HG03378 (cell line): ENCODE measurements at regions not wholly inside any gene's neighbourhood (a gene's known extent, or its start where the extent isn't known, plus 50 kb on each side); places are given as distances from the start of the nearest gene placed in this dataset.
"Not testable (repeated sequence)": the region's sequence is repeated elsewhere in the genome, so short reads cannot be mapped to it uniquely, and the experiment has no call there.

Experiments used
- ATAC-seq: cut with Tn5 transposase; IDR thresholded peaks from one replicate; pipeline ENCODE4 v1.9.1; 2021; ENCODE audit warnings: mild to moderate bottlenecking, moderate library complexity; ENCODE audit not compliant: unreplicated experiment

DNA sequence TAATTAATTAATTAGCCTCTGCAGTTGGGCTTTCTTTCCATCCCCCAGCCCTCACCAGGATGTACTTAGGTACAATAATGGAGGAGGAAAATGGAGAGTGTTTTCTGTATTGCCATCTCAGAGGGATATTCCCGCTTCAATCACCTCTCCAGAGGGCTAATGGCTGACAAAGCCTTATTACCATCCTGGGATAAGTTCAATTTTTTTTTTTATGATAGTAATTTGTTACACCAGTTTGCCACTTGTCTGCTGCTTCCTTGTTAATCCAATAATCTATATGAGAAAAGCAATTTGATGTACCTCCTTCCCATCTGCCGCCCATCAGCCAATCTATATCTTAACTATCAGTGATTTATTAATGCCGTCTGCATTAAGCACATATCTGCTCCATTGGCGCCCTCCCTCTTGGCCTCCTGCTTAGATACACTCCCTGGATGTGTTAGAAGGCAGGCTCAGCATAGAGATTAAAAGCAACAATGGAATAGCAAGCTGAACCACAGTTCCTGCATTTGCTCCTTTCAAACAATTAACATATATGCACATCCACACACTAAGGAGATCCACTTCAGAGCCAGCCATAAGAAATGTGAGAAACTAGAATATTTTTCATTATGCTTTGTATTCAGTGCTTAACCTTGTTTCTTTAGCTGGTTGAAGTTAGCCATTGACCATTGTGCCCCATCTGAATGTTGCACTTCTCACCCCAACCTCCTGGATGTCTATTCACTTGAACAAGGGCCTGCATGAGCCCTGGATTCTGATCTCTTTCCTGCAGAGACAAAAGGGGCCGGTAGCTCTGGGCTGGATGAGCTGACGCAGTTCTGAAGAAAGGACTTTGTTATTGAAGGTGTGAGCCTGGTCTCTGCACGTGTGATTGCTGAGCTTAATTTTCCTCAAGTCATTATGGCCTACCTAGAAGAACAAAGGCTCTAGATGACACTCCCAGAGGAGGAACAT is 237.3 kb upstream of the GAP43 start:
- no peak for ATAC-seq

DNA sequence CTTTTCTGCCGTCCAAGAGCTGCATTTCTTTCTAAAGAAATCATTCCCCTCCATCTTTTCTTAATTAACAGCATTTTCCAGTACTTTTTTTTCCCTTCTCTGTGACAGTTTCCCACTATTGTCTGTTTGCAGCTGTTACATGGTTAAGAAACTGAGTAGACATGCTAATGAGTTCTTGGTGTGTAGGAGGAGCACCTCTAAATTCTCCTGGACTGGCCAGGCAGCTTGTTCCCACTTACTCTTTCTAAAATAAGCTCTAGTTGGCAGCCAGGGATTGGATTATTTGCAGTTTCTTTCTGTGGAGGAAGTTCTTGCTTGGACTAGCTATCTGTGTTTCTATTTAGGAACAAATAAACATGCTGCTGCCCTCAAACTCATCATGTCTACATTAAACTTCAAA is 235.1 kb upstream of the GAP43 start:
- no peak for ATAC-seq

DNA sequence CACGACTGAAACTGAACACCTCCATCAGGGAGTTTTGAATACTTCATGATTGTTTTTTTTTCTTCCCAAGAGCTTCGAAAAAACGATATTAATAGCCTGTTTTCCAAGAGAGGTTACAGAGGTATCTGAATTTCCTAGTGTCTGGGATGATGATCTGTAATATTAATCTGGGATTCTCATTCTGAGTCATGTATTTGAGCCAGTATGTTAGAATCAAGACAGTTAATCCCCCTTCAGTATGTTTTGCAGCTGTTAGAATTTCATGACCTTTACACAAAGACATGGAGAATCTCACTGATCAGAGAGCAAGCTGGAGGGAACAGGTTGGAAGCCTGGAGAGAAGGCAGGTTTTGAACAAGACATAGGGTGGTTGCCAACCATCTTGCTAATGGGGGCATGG is 234.5 kb upstream of the GAP43 start:
- no peak for ATAC-seq

DNA sequence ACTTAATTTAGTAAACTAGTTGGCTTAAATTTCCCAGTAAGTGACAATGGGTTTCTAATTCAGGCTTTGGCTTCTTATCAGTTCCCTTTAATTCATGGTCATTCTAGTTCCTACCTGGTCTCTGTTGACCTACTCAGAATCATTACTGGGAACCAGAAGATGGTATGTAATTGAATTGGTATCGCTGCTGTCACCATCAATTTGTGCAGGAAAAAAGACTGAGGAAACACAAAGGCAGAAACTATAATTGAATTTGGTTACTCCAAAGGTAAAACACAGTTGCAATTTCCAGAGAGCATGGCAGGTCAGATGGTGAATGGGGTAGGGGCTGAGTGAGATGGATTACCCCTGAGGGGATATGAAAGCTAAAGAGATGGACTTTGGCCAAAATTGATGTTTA is 226.5 kb upstream of the GAP43 start:
- no peak for ATAC-seq

DNA sequence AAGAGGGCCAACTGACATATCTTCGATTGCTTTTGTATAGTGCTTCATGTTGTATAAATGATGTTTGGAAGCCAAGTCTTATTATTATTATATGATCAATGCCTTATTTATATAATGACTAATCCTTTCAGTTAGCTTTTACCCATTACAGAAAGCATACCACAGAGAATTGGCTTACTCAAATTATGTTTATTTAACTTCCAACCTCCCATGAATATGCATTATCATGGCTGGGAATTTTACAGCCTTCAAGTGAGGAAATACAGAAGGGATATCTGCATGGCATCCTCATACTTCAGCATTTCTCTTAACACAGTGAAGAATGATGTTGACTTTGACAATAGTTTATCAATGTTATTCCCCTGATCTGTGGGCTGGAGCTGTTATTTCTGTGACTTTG is 225.9 kb upstream of the GAP43 start:
- ATAC-seq, result no peak

DNA sequence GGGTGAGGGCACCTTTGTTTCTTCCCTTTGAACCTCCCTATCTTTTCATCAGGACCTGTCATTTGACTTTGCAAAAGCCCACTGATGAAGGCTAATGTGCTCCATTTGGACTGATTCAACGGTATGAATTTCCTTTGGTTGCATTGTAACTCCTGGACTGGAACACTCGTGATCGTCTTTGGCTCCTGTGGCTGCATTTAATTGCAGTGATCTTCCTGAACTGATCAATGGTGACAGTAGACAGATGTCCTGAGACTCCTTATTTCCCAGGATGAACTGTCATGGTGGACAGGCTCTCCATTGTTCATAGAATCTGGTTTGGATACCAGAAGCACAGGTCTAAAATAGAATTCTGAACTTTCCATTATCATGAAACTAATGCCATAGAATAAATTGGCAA is 224.8 kb upstream of the GAP43 start:
- ATAC-seq, result no peak

DNA sequence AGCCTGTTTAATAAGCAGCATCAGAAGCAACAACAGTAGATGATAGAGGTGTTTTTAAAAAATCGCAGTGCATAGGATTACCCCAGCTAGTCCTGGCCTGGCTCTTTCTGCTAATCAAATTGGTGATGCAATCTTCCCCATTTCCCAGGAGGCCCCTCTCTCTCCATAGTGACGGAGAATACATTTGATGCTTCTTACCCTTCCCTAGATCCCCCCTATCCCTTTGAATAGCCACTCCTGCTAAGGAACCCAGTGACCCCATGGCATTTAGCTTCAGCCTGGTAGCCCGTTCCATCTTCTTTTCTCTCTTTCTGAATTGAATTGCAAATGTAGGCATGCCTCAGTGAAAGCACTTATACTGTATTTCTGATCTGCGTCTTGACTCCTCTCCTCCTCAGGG is 223.6 kb upstream of the GAP43 start:
- no peak for ATAC-seq

DNA sequence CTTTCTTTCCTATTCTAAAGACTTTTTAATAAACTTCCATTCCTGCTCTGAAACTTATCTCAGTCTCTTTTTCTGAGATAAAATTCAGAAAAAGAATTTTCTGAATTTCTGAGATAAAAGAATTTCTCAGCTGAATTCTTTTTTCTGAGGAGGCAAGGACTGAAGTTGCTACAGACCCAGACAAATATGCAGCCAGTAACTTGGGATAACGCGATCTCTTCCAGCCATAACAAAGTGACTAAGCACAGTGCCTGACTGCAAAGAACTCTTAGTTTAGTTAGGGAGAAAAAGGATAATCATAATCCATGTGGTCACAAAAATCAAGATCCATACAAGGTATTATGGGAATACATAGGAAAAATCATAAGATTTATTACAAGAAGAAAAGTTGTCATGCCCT is 222.0 kb upstream of the GAP43 start:
- ATAC-seq, result no peak

DNA sequence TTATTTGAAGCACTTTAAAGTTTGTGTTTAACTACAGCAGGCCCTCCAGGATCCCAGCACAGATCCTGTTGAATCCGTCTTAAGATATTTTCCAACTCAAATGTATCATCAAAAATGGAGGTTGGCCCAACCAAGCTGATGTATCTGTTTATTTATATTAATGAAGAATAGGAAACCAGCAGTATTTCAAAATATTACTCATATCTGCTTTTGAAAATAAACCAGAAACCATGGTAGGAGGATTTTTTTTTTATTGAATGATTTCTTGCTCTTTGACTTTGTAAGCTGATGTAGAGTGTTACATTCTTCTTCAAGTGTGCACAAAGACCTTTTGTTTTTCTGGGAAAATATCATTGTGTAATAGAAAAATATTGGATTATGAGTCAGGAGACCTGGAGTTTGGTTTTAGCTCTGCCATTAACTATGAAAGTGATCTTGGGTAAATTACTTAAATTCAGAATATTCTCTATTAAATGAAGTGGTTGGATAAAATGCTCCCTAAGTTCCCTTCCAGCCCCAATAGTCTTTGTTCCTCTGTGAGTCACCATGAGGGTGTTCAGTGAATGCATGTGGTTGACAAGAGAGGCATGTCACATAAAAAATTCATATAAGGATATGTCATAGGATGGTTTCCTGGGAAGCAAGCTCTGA is 221.3 kb upstream of the GAP43 start:
- ATAC-seq, result no peak

DNA sequence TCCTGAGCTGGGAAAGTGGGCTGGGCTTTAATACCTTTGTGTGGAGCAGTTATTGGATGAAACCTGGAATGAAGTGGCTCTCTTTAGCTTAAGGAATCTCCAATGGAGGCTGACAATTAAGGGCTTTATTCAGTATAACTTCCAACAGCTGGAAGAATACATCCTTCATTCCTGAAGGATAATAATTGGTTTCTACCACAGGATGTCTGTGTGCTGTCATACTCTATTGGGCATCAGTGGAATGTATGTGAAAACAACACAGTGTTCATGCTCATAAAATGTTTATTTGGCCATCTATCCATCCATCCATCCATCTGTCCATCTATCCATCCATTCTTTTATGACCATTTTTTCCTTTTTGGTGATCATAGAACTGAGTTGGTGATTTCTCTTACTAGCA is 220.7 kb upstream of the GAP43 start:
- no peak for ATAC-seq

DNA sequence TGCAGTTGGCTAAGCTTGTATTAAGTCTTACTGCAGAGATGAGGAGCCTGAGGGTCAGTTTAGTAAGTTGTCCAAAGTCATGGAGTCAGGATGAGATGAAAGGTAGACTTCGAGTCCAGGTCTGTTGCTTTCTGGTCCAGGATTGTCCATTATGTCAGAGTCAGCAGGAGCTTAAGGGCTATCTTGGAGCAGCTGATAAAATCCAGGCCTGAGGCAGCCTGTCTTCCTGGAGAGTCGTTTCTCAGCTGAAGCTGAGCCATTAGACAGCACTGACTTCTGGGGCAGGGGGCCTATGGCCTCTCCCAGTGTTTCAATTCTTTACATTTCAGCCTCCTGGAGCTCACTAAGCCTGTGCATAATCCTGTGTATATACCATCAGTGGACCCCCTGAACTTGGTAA is 219.5 kb upstream of the GAP43 start:
- no peak for ATAC-seq

DNA sequence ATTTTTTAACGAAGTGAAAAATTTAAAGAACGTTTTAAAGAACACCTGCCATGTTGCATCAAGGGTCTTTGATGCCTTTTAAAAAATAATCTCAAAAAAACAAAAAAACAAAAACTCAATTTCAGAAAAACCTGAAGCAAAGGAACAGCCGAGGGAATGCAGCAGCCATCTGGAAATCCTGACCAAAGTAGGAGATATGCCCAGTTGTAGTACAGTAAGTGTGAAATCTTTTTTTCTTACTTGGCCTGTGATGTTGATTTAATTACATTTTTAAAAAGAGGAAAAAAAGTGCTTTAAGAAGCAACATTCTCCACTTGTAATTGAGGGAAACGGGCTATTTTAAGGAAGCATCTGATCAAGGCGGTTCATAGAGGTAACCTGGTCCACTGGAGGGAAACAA is 213.7 kb upstream of the GAP43 start:
- no peak for ATAC-seq

DNA sequence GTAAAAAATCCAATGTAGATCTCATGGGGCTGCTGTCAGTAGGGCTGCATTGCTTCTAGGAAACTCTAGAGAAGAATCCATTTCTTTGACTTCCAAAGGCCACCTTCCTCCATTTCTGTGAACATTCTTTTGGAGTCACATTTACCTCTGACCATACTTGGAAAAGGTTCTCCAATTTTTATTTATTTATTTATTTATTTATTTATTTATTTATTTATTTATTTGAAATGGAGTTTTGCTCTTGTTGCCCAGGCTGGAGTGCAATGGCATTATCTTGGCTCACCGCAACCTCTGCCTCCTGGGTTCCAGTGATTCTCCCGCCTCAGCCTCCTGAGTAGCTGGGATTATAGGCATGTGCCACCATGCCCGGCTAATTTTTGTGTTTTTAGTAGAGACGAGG is 208.7 kb upstream of the GAP43 start:
- not testable (repeated sequence) for ATAC-seq

DNA sequence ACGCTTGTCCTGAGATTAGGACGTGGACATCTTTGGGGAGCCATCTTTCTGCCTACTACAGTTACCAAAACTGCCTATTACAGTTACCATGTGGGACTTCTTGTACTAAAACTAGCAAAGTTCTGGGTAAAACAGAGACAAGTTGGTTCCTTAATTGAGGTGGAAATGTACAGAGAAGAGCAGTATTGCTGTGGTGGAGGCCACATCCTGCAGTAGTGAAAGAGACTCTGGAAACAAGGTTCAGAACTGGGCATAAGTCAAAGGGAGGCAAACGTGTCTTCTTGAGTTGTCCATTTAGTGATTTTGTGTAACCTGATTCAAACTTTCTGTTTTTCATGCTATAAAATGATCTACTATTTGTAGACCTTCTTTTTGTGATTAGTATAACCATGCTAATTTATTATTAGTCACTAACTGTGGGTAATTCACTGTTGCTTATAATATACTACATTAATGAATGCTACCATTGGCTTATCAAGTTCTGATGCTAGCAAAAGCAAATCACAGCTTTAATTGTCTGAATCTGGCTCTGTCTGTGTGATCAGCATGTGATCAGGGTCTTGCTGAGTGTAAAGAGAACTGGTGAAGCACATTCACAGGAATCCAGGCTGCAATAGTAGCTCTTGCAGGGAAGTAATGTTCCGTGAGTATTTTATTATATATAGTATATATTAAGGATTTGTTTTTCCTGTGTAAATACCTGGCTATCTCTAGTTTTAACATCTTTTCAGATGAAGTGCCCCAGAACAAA is 207.9 kb upstream of the GAP43 start:
- no peak for ATAC-seq

DNA sequence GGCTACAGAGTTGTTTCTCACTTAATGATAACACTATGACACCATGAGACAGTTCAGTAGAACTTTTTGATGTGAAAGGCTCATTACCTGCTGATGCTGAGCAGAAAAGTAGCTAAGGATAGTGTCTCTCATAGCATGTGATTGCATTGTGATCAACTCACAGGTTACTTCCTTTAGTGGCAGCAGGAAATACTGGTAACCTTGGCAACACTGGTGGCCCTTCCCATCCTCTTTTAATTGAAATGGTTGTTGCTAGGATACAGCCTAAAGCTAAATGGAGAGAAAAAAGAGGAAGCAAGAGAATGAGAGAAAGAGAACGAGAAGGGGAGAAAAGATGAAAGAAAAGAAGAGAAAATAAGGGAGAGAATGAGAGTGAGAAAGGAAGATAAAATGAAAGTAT is 204.7 kb upstream of the GAP43 start:
- ATAC-seq, result no peak

DNA sequence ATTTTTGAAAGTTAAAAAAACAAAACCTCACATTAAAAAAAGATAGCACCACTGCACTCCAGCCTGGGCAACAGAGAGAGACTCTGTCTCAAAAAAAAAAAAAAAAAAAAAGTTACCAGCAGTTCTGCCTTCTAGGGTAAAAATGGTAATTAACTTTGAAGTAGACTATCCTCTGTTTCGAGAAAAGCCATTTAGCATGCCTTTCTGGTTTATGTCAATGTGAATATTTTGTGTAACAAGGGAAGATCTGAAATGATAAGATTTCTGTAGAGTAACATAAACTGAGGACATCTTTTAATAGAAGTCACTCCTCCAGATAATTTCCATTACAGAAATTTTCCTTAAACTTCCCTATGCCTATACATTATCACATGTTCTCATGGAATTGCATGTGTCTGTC is 203.2 kb upstream of the GAP43 start:
- ATAC-seq, result no peak

DNA sequence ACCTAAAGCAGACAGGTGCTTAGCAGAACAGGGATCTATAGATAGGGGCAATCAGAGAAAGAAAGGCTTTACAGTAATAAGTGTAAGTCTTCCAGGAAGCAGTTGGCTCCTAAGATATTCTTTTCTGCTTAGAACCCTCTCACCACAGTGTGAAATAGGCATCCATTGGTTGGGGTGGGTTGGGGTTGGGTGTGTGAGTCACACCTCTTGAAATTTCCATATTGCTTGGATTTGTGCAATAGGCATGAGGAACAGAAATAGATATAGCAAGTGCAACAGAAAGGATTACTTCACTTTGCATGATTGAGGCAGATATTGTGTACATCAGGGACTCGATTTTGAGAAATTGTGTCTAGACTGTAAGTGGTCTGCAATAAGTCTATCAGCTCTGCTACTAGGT is 200.1 kb upstream of the GAP43 start:
- no peak for ATAC-seq

DNA sequence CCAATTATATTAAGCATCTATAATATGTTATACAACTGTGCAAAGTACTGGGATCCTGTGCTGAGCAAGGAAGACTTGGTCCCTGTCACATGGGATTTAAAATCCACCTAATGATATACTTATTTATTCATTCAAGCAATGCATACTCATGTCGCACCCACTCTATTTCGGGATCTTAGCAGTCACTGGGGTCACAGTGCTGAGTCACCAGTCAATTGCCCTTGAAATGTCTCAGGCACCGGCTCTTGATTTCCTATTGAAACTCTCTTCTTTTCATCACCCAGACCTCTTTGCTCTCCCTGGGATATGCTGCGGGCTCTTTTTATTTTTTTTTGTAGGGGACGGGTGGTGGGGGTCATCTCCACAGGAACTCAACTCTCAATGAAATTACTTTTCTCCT is 194.5 kb upstream of the GAP43 start:
- no peak for ATAC-seq

DNA sequence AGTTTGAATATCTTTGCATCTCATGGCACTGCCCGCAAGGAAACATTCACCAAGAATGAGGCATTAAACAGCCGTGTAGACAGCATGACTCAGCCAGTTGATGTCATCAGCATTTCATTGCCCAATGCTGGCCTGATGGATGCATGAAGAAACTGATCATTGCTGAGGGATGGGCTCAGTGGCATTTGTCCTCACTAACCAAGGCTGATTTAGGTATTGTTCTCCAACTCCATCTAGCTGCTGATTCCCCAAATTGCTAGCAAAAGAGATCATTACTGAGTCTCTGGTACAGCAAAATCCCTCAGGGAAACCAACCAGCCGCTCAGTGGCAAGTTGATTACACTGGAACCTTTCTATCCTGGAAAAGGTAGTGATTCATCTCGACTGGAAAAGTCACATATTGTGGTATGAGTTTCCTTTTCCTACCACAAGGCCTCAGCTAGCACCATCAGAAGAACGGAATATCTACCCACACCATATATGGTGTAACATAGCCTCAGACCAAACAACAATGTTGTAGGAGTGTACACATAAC is 186.5 kb upstream of the GAP43 start:
- ATAC-seq, result no peak

DNA sequence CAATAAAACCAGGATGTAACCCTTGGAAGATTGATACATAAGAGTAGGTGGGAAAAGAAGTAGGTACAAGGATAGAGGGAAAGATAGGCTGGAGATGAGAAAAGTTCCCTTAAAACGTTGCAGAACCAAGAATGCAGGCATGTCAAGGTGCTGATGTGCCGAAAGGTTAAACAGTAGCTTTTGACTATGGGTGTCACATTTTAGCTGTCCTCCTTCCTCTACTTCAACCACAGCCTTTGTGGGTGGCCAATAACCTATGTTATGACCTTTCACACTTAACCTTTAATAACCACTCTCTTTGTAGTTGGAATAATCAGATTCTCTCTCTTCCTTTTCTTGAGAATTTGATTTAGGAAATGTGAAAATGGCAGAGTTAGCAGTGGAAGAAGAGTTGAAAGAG is 184.5 kb upstream of the GAP43 start:
- ATAC-seq, result no peak

DNA sequence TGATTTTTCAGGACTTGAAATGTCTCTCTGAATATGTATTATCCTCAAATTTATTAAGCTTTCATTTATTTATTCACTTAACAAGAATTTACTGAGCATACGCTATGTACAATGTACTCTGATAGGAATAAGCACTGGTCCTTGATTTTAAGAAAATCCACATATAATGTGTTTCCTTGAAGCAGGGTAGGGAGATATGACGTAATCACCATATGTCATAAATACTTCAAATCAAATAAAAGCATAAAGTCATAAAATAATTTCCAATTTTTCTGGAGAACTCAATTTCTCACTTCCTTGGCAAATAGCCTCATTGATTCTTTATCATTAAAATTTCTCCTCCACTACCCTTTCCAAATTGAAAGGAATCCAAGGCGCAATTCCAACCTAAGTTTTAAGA is 177.8 kb upstream of the GAP43 start:
- no peak for ATAC-seq

DNA sequence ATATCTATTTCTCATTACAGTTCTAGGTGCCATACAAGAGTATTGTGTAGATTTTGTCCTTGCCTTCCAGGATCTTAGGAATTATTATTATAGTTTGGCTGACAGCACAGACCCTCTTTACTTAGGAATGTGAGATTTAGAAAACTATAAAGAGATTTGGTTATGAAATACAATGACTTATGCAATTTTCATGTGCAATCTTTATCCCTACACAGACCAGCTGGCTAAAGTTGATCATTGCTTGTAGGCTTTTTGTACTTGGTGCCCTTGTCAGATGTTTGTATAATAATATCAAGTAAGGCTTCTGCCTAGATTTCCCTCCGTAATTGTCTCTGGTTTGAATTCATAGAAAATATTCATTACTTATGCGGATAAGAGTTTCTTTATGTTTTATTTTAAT is 174.5 kb upstream of the GAP43 start:
- no peak for ATAC-seq
